ENCODE measurements at regions not wholly inside any gene's neighbourhood (a gene's known extent, or its start where the extent isn't known, plus 50 kb on each side); places are given as distances from the start of the nearest gene placed in this dataset.
"Not testable (repeated sequence)": the region's sequence is repeated elsewhere in the genome, so short reads cannot be mapped to it uniquely, and the experiment has no call there.

- Histone ChIP-seq H3K27me3 (ENCODE audit: insufficient read depth, poor library complexity, severe bottlenecking) (no peaks in the 10 kb centered on the region), H3K27ac (ENCODE audit: poor library complexity, severe bottlenecking) (no peak overlapping the region), H3K9me3 (ENCODE audit: severe bottlenecking) (no peaks in the 10 kb centered on the region), H3K36me3 (ENCODE audit: low read depth) (no peaks in the 10 kb centered on the region), H3K4me3 (ENCODE audit: severe bottlenecking) (no peak overlapping the region), H3K4me1 (ENCODE audit: insufficient read depth, poor library complexity, severe bottlenecking) (no peaks in the 10 kb centered on the region)
- no peak for DNase-seq (ENCODE audit: low spot score)
- no peak for TF ChIP-seq CTCF (IDR thresholded peaks at IDR 0.05; ENCODE audit: poor library complexity, severe bottlenecking)
- ATAC-seq (ENCODE audit: low read depth), result no peak
These were observed 1285.2 kb downstream of the GATA3 start for GRCh38 chr10:9339716-9340115.

GRCh38 chr10:9342885-9343570 lies 1288.5 kb downstream of the GATA3 start:
- Histone ChIP-seq H3K4me3 (ENCODE audit: severe bottlenecking) (no peak overlapping the region), H3K4me1 (ENCODE audit: insufficient read depth, poor library complexity, severe bottlenecking) (no peaks in the 10 kb centered on the region), H3K36me3 (ENCODE audit: low read depth) (no peaks in the 10 kb centered on the region), H3K9me3 (ENCODE audit: severe bottlenecking) (no peaks in the 10 kb centered on the region), H3K27ac (ENCODE audit: poor library complexity, severe bottlenecking) (no peak overlapping the region), H3K27me3 (ENCODE audit: insufficient read depth, poor library complexity, severe bottlenecking) (no peaks in the 10 kb centered on the region)
- TF ChIP-seq CTCF (IDR thresholded peaks at IDR 0.05; ENCODE audit: poor library complexity, severe bottlenecking), result peak; percentile 84
- ATAC-seq (ENCODE audit: low read depth), result 0 out of 3 replicates have a peak, but pooled peaks have one; percentile 58
- DNase-seq (ENCODE audit: low spot score), result no peak

GRCh38 chr10:9347933-9348332 lies 1293.4 kb downstream of the GATA3 start:
- H3K4me1 ChIP-seq (ENCODE audit: insufficient read depth, poor library complexity, severe bottlenecking); H3K4me3 ChIP-seq (ENCODE audit: severe bottlenecking); ATAC-seq (ENCODE audit: low read depth); DNase-seq (ENCODE audit: low spot score); H3K27ac ChIP-seq (ENCODE audit: poor library complexity, severe bottlenecking); H3K9me3 ChIP-seq (ENCODE audit: severe bottlenecking); H3K36me3 ChIP-seq (ENCODE audit: low read depth); H3K27me3 ChIP-seq (ENCODE audit: insufficient read depth, poor library complexity, severe bottlenecking): not testable (repeated sequence)

- DNase-seq (ENCODE audit: low spot score) (no peak), ATAC-seq (ENCODE audit: low read depth) (no peak)
- Histone ChIP-seq H3K27me3 (ENCODE audit: insufficient read depth, poor library complexity, severe bottlenecking) (no peaks in the 10 kb centered on the region), H3K27ac (ENCODE audit: poor library complexity, severe bottlenecking) (no peak overlapping the region), H3K4me1 (ENCODE audit: insufficient read depth, poor library complexity, severe bottlenecking) (no peaks in the 10 kb centered on the region), H3K36me3 (ENCODE audit: low read depth) (no peaks in the 10 kb centered on the region), H3K9me3 (ENCODE audit: severe bottlenecking) (no peaks in the 10 kb centered on the region), H3K4me3 (ENCODE audit: severe bottlenecking) (no peak overlapping the region)
- TF ChIP-seq CTCF (IDR thresholded peaks at IDR 0.05; ENCODE audit: poor library complexity, severe bottlenecking), result no peak
These were observed 1303.0 kb downstream of the GATA3 start for GRCh38 chr10:9357471-9357870.

GRCh38 chr10:9362721-9363120 lies 1308.2 kb downstream of the GATA3 start:
- Histone ChIP-seq H3K9me3 (ENCODE audit: severe bottlenecking) (no peaks in the 10 kb centered on the region), H3K4me1 (ENCODE audit: insufficient read depth, poor library complexity, severe bottlenecking) (no peaks in the 10 kb centered on the region), H3K4me3 (ENCODE audit: severe bottlenecking) (no peak overlapping the region), H3K36me3 (ENCODE audit: low read depth) (no peaks in the 10 kb centered on the region), H3K27me3 (ENCODE audit: insufficient read depth, poor library complexity, severe bottlenecking) (no peaks in the 10 kb centered on the region), H3K27ac (ENCODE audit: poor library complexity, severe bottlenecking) (no peak overlapping the region)
- TF ChIP-seq CTCF (IDR thresholded peaks at IDR 0.05; ENCODE audit: poor library complexity, severe bottlenecking), result no peak
- ATAC-seq (ENCODE audit: low read depth), result no peak
- no peak for DNase-seq (ENCODE audit: low spot score)

All from RWPE2 (cell line).